GM21786 (cell line): ENCODE measurements at regions not wholly inside any gene's neighbourhood (a gene's known extent, or its start where the extent isn't known, plus 50 kb on each side); places are given as distances from the start of the nearest gene placed in this dataset.

Source experiments
- ATAC-seq: cut with Tn5 transposase; IDR thresholded peaks from one replicate; pipeline ENCODE4 v1.9.1; 2021; ENCODE audit not compliant: unreplicated experiment

DNA sequence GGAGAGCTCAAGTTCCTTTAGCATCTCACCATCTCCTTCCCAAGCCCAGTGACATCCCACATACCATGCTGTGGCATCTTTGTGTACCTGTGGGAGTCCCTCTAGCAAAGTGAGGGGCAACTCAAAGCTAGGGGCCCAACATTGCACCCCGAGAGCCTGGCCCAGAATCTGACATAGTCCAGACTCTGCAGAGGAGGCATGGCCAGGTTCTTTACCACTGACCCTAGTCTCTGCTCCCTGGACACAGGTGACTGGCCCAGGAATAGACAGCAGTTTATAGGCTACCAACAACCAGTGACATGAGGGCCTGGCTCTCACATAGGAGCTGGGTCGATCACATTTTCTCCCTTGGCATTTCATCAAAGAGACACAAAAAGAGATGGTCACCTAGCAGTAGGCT is 444.0 kb upstream of the ZMIZ1 start:
- no peak for ATAC-seq

DNA sequence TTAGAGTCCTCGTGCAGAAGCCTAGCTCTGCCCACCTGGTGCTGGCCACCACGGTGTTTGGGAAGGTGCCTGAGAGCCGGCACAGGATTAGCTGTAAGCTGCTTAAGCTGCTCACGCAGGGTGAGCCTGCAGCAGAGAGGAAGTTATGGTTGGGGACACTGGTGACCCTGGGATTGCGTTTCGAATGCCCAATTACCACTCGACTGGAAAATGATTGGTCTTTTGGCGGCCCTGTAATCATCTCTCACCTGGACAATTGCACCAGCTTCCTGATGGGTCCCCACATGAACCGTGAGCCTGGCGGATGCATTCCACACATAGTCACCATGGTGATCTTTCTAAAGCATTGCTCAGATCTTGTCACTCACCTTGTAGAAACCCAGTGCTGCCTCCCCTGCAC is 442.3 kb upstream of the ZMIZ1 start:
- ATAC-seq, result no peak

DNA sequence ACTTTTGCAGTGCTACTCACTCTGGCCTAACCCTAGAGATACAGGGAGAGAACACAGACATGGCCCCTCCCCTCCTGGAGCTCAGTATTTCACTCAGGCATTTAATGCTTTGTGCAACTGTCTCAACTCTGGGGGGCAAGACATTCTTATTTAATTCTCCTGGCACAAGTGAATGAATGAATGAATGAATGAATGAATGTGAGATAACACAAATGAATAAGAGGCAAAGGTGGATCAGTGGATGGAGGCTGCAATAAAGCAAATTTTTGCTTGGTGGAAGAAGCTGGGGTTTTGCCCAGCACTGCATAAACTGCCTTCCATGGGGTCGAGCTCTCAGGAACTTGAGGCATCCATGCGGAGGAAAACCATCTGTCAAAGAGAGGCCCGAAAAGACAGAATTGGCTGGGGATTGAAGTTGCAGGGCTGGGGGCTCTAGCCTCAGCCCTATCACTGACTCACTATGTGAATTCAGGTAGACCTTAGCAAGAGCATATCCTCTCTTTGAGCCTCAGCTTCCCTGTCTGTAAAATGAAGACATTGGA is 441.4 kb upstream of the ZMIZ1 start:
- ATAC-seq, result no peak

DNA sequence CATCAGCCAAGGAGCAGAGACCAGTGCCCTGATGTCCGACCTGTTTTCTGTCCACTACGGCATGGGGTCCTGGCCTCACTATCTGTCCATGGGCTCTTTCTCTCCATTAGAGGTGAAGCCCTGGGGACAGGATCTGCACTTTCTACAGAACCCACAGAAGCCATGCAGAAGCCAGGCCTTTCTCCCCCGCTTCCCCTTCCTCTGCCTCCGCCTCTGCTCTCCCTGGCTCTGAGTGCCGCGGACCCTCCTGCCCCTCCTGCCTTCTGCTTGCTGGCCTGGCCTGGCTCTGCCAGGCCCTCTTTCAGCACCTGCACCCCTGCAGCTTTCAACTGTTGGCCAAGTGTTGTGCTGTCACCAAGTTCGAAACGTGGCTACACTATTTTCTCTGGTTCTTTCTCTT is 439.8 kb upstream of the ZMIZ1 start:
- ATAC-seq, result no peak

DNA sequence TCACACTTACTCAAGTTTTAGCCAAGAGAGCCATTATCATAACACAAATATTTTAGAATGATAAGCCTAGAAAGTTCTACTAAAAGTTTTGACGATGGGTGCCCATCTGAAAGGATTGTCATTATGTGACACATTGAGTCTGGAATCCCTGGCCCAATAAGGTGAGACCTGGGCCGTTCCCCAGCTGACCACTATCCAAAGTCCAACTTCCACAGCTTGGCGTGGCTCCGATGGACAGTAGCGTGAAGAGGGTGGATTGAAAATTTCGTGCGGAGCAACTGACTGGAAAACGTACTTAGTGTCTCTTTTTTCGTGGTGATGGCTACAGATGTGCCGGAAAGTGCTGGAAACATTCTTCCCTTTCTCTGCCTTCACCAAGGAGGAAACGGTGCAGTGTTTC is 439.0 kb upstream of the ZMIZ1 start:
- ATAC-seq, result no peak

DNA sequence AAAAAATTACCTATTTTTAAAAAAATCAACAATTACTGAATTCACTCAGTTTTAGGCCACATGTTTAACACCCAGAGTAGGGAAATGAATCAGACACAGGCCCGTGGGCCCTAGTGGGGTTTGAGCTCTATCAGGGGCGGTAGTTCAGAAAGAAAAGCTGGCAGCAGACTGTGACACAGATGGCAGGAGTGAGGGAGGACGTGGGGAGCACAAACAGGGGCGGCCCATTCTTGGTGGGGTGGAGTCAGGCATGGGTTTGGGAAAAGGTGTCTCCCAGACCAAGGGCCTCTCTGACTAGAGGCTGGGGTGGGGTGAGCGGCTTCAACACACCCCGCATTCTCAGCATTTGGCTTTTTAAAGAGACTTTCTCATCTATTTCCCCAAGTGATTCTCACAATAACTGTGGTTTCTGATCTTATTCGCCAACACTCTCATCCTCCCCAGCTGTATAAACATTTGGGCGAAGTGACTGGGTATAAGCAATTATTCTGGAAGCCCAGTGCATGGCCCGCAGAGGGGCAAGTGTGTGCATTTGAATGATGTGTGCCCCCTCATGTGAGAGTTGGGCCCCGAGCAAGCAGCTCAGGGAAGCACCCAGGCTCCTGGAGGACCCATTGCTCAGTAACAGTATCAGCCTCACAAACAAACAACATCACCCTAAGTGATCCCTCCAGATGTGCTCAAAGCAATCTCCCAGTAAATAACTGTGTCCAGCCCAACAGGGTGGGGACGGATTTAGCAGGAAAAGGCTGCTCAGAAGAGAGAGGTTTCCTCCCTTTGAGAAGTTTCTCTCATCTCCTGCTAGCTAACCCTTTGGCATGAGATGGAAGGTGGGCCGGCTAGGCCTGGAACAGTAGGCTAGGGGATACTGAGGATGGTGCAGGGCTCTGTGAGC is 437.6 kb upstream of the ZMIZ1 start:
- no peak for ATAC-seq

DNA sequence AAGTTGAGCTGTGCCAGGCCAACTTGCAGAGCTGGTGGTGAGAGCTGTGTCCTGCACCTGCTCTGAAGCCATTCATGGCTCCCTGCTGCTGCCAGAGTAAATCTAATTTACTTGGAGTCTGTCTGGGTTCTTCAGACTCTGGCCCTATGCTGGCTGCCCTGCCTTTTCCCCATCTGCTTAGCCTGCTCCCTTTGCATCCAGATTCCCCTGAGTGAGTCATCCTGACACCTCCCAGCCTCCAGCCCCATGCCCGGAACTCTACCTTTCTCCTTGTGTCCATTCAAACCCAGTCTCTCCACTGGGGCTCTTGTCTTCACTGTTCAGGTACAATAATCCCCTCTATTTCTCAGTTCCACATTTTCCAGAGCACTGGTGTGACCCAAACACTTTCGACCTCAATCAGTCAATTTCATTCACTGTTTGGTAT is 434.4 kb upstream of the ZMIZ1 start:
- peak; percentile 61 for ATAC-seq

DNA sequence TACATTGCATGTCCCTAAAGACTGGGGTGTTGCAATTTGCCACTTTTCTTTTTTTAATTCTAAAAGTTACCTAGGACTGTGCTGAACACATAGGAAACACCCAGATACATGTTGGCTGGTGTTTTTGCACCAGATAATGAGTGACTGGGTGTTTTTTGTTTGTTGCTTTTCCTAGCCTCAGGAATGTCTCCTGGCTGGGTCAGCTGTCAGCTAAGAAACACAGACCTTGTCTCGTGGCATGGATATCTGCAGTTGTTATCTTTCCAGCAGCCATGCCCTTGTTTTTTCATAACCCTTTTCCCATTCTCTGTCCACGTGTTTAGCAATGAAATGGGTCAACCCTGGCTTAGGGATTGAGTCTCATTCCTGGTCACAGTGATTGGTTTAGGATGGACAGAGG is 433.9 kb upstream of the ZMIZ1 start:
- no peak for ATAC-seq

DNA sequence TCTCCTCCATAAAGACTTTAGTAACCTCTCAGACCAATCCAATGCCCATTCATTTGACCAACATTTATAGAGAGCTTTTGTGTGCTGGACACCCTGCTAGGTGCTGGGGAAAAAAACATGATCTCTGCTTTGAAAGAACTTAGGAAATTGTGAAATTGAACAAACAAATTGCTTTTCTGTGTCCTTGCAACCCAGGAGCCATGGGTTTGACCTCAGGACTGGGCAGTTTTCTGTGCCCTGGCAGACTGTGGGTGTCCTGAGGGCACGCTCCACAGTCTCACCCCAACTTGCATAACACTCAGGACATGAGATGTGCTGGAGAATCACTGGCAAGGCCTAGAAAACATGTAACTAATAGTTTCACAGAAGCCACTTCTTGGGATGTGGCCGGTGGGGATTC is 429.1 kb upstream of the ZMIZ1 start:
- ATAC-seq, result no peak

DNA sequence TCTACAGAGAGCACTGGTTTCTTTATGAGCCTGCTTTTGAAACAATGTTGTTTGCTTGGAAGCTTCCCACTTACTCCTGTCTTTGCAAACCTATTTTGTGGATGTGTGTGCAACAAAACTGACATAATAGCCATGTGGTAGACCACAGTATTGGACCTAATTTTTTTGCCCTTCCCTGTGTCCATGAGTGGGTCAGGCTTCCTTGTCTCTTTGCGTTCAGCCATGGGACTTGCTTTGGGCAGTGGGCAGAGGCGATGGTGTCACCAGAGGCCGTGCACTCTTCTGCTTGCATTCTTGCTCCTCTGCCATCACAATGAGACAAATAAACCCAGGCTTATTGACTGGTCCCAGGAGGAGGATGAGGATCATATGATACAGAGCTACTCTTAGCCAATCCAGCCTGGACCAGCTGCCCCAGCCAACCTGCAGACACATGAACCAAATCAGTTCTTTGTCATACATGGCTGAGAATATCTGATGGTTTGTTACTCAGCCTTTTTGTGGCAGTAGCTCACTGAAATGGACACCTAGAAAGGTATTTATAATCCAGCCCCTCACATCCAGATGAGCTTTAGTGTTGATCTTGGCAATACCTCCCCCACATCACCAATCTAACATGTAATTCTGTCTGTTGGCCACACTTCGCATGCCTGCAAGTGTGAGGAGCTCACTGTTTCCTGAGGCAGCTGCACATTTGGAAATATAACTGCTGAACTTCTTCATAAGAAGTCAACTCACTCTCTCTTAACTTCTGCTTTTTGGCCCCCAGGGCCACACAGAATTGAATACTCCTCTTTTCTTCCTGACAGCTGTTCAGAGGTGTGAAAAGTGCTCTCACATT is 427.8 kb upstream of the ZMIZ1 start:
- ATAC-seq, result no peak

DNA sequence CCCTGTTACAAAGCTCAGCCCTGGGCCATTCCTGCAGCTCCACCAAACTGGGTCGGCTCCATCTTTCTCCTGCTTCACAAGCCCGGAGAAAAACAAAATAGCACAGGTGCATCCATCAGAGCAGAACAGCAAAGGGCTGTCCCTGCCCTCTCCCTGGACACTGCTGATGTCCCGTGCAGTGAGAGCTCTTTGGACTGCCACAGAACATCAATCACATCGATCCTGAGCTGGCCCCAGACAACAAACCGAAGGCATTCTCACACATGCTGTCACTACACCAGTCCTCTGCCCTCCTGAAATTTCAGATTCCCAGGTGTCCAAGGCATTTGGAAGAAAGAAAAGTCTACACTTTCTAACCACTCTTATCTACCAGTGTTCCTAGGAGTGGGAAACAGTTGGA is 427.1 kb upstream of the ZMIZ1 start:
- ATAC-seq, result no peak

DNA sequence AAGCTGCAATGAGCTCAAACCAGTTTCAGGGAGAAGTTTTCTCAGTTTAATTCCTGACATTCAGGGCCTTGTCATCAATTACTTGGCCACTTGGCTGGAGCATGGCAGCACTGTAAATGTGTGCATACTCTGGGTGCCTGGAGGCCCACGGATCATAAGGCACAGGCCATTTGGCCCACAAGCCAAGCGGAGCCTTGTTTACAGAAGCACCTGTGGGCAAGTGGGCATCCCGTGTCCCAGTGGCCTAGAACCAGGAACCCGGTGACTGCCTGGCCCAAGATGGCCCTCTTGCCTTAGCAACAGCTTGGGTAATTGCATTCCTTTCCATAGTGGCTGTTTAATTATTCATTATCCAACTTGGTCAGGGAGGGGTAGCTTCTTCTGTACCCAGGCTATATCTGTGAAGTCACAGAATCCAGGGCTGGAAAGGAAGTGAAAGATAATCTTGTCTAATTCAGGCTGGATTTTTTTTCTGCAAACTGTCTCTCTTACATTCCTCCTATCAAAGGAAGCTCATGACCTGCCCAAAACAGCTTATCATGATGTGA is 426.4 kb upstream of the ZMIZ1 start:
- ATAC-seq, result no peak

DNA sequence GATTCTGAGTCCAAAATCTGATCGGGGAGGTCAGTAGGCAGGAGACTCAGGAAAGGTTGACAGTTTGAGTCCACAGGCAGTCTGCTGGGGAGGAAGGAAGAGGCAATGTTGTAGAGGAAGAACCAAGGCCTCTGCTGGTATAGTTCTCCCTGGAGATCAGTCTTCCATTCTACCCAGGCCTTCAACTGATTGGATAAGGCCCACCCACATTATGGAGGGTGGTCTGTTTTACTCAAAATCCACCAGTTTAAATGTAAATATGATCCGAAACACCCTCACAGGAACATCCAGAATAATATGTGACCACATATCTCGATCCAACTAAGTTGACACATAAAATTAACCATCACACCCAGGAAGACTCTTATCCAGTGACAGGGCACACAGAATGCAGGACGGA is 425.3 kb upstream of the ZMIZ1 start:
- no peak for ATAC-seq

DNA sequence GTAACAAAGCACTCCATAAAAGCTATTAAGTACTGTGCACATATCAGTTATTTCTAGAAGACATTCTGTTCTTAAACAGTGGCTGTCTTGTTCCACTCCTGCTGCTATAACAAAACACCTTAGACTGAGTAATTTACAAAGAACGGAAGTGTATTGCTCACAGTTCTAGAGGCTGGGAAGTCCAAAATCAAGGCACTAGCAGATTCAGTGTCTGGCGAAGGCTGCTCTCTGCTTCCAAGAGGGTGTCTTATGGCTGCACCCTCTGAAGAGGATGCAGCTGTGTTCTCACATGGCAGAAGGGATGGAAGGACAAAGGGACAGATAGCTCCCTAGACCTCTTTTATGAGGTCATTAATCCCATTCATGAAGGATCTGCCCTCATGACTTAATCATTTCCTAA is 424.2 kb upstream of the ZMIZ1 start:
- ATAC-seq, result no peak

DNA sequence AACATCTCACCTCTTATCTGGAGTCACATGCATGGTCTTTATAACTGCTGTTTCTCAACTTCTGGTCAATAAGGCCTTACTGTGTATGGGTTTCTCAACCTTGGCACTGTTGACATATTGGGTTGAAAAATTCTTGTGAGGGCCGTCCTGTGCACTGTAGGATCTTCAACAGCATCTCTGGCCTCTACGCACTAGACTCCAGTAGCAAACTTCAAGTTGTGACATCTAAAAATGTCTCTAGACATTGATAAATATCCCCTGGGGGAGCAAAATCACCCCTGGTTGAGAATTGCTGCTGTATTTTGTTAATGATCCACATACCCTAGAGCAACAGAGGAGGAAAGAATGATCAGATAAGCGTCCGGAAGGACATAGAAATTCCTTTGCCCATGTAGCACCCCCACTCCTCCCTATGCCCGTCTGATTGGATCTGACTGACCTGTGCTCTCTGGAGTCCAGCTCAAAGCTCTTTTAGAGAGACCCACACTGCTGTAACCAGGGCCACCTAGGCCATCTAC is 423.5 kb upstream of the ZMIZ1 start:
- no peak for ATAC-seq

DNA sequence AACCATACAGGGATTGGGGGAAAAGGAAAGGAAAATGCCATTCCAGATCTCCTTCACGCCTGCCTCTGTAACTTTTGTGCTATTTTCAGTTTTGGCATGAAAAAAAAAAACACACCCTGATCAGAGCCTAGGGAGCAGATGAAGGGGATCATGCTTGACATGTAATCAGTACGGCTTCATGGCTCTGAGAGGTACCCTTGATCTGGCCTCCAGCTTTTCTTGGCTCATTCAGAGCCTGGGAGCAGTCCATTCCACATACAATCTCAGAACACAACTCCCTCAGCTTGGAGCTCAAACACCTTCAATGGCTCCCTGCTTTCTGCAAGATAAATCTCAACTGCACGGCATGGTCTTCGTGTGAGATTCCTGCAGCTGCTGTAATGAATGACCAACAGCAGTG is 422.8 kb upstream of the ZMIZ1 start:
- ATAC-seq, result no peak

DNA sequence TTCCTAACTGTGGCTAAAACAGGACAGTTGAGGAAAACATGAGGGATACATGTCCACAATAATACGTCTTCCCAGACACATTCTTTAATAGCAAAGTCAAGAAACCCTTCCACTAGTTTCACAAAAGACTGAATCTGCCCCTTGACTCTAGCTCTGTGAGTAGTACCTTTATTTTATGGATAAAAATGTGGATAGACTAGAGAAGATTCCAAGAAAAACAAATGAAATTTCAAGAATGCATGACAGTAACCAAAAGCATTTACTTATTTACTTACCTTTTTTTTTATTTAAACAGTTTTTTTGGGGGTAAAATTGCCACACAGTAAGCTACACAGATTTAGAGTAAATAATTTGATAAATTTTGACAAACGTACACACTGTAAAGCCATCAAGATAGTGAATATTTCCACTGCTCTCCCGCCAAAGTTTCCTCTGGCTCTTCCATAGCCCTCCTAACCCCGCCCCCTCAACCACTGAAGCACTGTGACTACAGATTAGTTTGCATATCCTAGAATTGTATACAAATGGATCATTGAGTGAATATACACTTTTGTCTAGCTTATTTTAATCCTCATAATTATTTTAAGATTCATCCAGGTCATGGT is 420.4 kb upstream of the ZMIZ1 start:
- no peak for ATAC-seq

DNA sequence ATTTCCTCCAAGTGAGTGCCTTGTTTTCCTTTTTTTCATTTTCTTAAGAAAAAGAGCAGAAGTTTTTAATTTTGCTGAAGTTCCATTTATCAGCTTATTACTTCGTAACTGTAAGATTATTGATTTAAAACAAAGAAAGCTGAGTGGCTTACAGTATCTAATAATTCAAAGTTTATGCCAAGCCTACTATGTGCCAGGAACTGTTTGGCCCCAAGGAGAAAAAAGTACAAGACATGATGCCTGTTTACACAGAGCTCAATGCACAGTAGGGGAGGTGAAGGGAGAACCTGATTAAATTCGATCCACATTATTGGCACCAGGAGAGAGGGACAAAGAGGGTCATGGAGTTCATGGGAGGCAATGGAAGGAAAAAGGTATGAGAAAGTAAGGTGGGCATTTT is 419.3 kb upstream of the ZMIZ1 start:
- ATAC-seq, result no peak

DNA sequence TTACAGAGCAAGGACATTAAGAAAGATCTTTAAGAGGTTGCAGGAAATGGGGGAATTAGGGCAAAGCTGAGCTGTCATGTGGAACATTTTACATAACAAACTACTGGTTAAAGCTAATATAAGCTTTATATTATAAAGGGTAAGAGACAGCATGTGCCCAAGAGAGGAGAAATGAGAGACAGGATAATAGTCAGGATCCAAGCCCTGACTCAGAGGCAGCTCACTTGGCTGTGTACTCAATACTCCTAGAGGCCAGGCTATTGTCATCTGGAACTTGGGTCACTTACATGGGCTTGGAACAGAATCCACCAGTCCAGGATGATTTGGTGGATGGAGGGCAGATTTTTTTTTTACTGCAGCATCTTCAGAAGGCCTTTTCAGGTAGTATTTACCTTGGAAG is 418.6 kb upstream of the ZMIZ1 start:
- no peak for ATAC-seq

DNA sequence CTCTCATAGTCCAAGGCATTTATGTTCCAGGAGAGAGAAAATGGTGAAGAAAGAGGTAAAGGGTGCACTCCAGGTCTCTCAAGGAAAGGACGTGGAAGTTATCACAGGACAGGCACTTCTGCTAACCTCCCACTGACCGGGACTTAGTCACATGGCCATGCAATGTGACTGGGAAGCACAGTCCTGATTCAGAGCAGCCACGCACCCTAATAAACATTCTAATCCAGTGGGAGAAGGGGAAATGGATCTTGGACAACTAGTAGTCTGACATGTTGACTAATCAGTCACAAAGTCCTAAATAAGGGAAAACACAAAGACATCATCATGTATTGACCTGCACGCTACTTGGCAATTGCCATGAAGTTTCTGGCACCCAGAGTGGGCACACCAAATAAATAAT is 417.5 kb upstream of the ZMIZ1 start:
- no peak for ATAC-seq

DNA sequence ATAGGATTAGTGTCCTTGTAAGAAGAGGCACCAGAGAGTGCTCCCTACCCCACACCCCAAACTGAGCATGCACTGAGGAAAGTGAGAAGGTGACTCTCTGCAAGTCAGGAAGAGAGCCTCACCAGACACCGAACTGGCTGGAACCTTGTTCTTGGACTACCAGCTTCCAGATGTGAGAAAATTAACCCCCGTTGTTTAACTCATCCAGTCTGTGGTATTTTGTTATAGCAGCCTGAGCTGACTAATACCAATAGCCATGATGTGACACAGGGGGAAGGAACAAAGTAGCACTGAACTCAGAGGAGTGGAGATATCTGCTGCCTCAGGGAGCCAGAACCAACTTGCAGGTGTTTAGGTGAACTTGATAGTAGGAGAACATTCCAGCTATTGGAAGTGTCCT is 415.2 kb upstream of the ZMIZ1 start:
- no peak for ATAC-seq
